Activated naive CD8-positive, alpha-beta T cell treated with anti-CD3 and anti-CD28 coated beads, Interleukin-2, amount 50 U/mL, for 24 hours (primary cell): ENCODE measurements at regions not wholly inside any gene's neighbourhood (a gene's known extent, or its start where the extent isn't known, plus 50 kb on each side); places are given as distances from the start of the nearest gene placed in this dataset.
"Not testable (repeated sequence)": the region's sequence is repeated elsewhere in the genome, so short reads cannot be mapped to it uniquely, and the experiment has no call there.

Experiments
- ATAC-seq: fragments of 150-1000 bp; cut with Tn5 transposase; one replicate; pipeline ENCODE4 v1.10.0; 2021
- DNase-seq: peaks from one replicate; pipeline ENCODE4 v3.0.0; 2021
- H3K27ac Mint-ChIP-seq: one replicate; pipeline ENCODE4 v1.8.0; 2021; ENCODE audit warnings: mild to moderate bottlenecking, mixed read lengths
- H3K27me3 Mint-ChIP-seq: one replicate; pipeline ENCODE4 v1.8.0; 2021; ENCODE audit warnings: mixed read lengths
- H3K36me3 Mint-ChIP-seq: one replicate; pipeline ENCODE4 v1.8.0; 2021; ENCODE audit warnings: low read depth, mixed read lengths
- H3K4me1 Mint-ChIP-seq: one replicate; pipeline ENCODE4 v1.8.0; 2021; ENCODE audit warnings: mixed read lengths
- H3K4me3 Mint-ChIP-seq: one replicate; pipeline ENCODE4 v1.8.0; 2021; ENCODE audit warnings: mild to moderate bottlenecking, moderate library complexity, mixed read lengths
- H3K9me3 Mint-ChIP-seq: one replicate; pipeline ENCODE4 v1.8.0; 2021; ENCODE audit warnings: mixed read lengths

DNA sequence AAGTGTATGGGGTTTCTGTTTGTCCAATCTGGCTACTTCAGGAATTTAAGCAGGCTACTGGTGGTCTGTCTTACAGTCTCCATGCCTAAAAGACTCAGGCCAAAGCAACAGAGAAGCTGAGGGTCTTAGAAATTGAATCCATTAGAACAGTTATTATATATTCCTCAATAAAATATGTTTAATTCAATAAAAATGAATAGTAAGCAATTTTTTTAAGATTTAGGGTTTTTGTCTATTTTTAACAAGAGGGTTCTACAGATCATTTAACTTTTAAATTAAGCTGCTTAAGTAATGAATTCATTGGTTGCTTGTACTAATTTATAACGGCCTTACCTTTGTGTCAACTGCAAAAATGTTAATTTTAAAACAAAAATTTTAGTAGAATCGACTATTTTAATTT lies 832.6 kb upstream of the SLC39A10 start:
- DNase-seq (no peak), ATAC-seq (no peak)
- H3K27ac Mint-ChIP-seq: no peak overlapping the region
- H3K4me1 Mint-ChIP-seq: no peaks in the 10 kb centered on the region
- no peaks in the 10 kb centered on the region for H3K9me3 Mint-ChIP-seq
- no peaks in the 10 kb centered on the region for H3K27me3 Mint-ChIP-seq
- no peaks in the 10 kb centered on the region for H3K36me3 Mint-ChIP-seq
- no peak overlapping the region for H3K4me3 Mint-ChIP-seq

DNA sequence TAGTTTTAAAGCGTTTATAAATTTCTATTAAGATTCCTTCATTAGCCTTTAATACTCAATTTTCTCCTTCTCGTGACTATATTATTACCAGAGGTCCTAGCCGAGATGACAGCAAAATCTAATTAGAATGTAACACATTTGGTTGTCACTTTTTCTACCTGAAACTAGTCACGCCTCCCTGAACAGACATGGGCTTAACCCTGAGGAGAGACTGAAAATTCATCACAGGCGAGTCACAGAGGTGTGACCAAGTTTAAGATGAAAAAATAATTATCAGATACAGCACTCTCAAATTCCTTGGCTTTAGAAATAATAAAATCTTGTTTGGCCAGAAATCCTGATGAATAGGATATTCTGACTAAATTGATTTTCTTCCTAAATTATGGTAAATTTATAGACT lies 834.4 kb upstream of the SLC39A10 start:
- no peaks in the 10 kb centered on the region for H3K36me3 Mint-ChIP-seq
- DNase-seq (no peak), ATAC-seq (no peak)
- no peak overlapping the region for H3K27ac Mint-ChIP-seq
- H3K27me3 Mint-ChIP-seq: no peaks in the 10 kb centered on the region
- no peak overlapping the region for H3K4me3 Mint-ChIP-seq
- no peaks in the 10 kb centered on the region for H3K9me3 Mint-ChIP-seq
- no peaks in the 10 kb centered on the region for H3K4me1 Mint-ChIP-seq

DNA sequence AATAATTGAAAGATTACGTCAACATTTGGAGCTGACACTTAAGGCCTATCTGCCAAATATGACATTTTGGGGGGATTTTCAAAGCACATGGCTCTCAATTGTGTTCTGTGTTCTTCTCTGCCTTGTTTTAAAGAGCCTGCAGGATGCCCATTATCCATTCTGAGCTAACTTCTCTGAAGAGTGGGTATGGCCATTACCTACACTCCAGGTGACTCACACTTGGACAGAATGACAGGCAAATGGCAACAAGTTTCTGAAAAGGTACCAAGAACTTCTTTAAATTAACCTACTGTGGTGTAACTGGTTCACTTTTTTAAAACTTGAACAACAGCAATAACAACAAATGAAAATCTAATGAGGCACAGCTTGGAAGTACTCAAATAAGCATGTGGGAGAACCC lies 834.9 kb upstream of the SLC39A10 start:
- H3K27ac Mint-ChIP-seq: no peak overlapping the region
- DNase-seq (no peak), ATAC-seq (no peak)
- no peaks in the 10 kb centered on the region for H3K36me3 Mint-ChIP-seq
- no peak overlapping the region for H3K4me3 Mint-ChIP-seq
- H3K27me3 Mint-ChIP-seq: no peaks in the 10 kb centered on the region
- no peaks in the 10 kb centered on the region for H3K4me1 Mint-ChIP-seq
- H3K9me3 Mint-ChIP-seq: no peaks in the 10 kb centered on the region

DNA sequence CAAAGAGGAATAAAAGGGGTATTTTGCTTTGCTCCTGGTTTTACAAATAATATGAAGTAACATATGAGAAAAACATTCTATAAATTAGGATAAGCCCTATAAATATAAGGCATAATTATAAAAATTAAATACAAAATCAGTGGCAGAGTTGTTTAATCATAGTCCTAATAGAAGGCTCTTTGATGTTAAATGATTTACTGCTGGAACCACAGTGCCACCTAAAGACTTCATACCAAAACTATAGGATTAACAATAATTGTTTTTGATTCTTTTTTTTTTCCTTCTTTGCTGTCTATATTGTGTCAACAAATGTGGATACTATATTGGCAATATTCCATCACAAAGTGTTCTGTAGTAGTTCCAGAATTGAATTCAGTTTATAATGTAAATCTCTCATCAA lies 837.7 kb upstream of the SLC39A10 start:
- Mint-ChIP-seq H3K27ac (no peak overlapping the region), H3K36me3 (no peaks in the 10 kb centered on the region), H3K4me3 (no peak overlapping the region), H3K9me3 (no peaks in the 10 kb centered on the region), H3K27me3 (no peaks in the 10 kb centered on the region), H3K4me1 (no peaks in the 10 kb centered on the region)
- no peak for ATAC-seq
- no peak for DNase-seq

DNA sequence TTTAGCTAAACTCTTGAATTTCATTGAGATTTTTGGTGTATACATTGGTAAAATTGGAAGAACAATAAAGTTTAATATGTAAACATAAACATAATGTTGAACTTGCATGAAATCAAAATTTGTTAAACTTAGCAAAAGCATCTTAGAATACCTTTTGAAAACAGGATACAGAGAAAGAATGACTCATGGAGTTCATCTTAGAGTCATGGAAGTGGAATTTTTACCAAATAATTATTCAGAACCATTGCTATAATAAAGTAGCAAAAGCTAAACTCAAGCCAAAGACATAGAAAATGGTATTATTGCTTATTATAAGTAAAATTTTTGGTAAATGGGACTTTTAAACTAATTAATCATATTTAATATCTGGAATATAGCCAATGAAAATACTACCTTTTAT lies 841.6 kb upstream of the SLC39A10 start:
- Mint-ChIP-seq H3K4me1 (no peaks in the 10 kb centered on the region), H3K36me3 (no peaks in the 10 kb centered on the region), H3K4me3 (no peak overlapping the region), H3K27me3 (no peaks in the 10 kb centered on the region), H3K27ac (no peak overlapping the region), H3K9me3 (no peaks in the 10 kb centered on the region)
- DNase-seq (no peak), ATAC-seq (no peak)

DNA sequence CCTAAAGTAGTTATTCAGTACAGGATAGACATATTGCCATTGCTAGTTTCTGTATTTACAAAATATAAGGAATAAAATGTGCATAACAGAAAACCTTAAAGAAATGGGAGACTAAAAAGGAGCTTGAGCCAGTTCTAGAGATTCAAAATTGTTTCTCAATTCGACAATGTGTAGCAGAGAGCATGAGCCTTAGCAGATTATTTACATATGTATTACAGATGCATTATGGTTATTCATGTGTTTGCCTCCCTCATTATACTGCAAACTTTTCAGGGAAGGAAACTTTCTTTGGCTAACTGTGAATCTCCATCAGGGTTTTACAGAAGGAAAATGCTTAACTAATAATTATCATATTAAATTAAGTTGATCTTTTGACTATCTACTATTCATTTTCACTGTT lies 854.4 kb upstream of the SLC39A10 start:
- no peak for ATAC-seq
- Mint-ChIP-seq H3K9me3 (peaks cover 5% of the 10 kb centered on the region), H3K4me3 (no peak overlapping the region), H3K36me3 (no peaks in the 10 kb centered on the region), H3K4me1 (no peaks in the 10 kb centered on the region), H3K27me3 (no peaks in the 10 kb centered on the region), H3K27ac (no peak overlapping the region)
- no peak for DNase-seq

DNA sequence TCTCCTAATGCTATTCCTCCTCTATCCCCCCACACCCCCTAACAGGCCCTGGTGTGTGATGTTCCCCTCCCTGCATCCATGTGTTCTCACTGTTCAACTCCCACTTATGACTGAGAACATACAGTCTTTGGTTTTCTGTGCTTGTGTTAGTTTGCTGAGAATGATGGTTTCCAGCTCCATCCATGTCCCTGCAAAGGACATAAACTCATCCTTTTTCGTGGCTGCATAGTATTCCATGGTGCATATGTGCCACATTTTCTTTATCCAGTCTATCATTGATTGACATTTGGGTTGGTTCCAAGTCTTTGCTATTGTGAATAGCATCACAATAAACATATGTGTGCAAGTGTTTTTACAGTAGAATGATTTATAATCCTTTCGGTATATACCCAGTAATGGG lies 870.0 kb upstream of the SLC39A10 start:
- H3K4me1 Mint-ChIP-seq, H3K27ac Mint-ChIP-seq, H3K36me3 Mint-ChIP-seq, ATAC-seq, H3K27me3 Mint-ChIP-seq, H3K4me3 Mint-ChIP-seq, H3K9me3 Mint-ChIP-seq, DNase-seq: not testable (repeated sequence)

DNA sequence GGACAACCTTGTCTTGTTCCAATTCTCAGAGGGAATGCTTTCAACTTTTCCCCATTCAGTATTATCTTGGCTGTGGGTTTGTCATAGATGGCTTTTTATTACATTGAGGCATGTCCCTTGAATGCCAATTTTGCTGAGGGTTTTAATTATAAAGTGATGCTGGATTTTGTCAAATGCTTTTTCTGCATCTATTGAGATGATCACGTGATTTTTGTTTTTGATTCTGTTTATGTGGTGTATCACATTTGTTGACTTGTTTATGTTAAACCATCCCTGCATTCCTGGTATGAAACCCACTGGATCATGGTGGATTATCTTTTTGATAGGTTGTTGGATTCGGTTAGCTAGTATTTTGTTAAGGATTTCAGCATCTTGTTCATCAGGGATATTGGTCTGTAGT lies 885.6 kb upstream of the SLC39A10 start:
- DNase-seq, ATAC-seq, H3K27ac Mint-ChIP-seq, H3K4me1 Mint-ChIP-seq, H3K27me3 Mint-ChIP-seq, H3K4me3 Mint-ChIP-seq, H3K9me3 Mint-ChIP-seq, H3K36me3 Mint-ChIP-seq: not testable (repeated sequence)

DNA sequence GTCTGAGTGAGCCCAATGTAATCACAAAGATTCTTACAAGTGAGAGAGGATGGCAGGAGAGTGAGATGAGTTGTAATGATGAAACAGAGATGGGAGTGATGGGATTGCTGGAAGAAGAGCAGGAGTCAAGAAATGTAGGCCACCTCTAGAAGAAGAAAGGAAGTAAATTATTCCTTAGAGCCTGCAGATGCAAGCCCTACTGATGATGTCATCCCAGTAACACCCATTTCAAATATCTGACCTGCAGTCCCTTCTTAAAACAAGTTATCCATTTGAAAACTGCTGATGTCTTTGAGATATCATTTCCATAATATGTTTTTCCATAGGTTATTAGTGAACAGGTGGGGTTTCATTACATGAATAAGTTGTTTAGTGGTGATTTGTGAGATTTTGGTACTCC lies 888.0 kb upstream of the SLC39A10 start:
- no peak overlapping the region for H3K27ac Mint-ChIP-seq
- no peaks in the 10 kb centered on the region for H3K36me3 Mint-ChIP-seq
- H3K27me3 Mint-ChIP-seq: no peaks in the 10 kb centered on the region
- H3K4me1 Mint-ChIP-seq: no peaks in the 10 kb centered on the region
- peaks cover 7% of the 10 kb centered on the region for H3K9me3 Mint-ChIP-seq
- no peak for DNase-seq
- no peak overlapping the region for H3K4me3 Mint-ChIP-seq
- ATAC-seq: no peak

DNA sequence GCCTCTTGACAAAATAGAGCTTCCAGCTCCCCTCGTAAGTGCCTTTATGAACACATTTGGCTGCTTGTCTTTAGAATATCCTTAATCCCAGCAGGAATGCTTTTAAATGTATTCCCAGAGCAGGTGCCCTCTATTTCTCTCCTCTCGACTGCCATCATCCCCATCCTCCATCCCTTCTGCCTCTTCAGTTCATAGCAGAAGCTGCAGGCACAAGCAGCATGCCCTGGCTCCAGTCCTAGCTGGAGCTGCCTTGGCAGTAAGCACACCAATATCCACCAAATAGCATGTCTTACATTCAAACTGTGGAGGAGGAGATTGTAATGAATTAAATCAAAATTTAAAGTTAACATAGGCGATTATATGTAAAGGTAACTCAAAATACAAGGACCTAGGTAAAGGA lies 891.3 kb upstream of the SLC39A10 start:
- H3K27me3 Mint-ChIP-seq: no peaks in the 10 kb centered on the region
- DNase-seq: no peak
- H3K4me3 Mint-ChIP-seq: no peak overlapping the region
- no peaks in the 10 kb centered on the region for H3K36me3 Mint-ChIP-seq
- H3K4me1 Mint-ChIP-seq: no peaks in the 10 kb centered on the region
- H3K9me3 Mint-ChIP-seq: no peaks in the 10 kb centered on the region
- H3K27ac Mint-ChIP-seq: no peak overlapping the region
- ATAC-seq: no peak

DNA sequence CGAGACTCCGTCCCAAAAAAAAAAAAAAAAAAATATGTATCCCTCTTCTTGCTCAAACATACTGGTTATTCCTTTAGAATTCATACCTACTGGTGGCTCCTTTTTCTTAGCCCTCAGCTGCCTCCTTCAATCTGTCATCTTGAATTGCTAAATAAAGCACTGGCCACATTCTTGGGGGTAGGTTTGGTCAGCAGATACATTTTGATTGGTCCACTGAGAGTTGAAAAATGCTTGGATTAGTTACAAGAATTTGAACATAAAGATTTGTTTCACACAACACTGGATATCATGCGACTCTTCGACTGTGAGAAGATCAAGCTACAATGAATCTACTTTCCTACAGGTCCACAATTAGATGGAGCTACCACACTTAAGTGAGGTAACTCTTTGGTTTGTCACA lies 906.1 kb upstream of the SLC39A10 start:
- Mint-ChIP-seq H3K4me1 (no peaks in the 10 kb centered on the region), H3K27ac (no peak overlapping the region), H3K9me3 (no peaks in the 10 kb centered on the region), H3K4me3 (no peak overlapping the region), H3K36me3 (no peaks in the 10 kb centered on the region), H3K27me3 (no peaks in the 10 kb centered on the region)
- ATAC-seq: no peak
- no peak for DNase-seq

DNA sequence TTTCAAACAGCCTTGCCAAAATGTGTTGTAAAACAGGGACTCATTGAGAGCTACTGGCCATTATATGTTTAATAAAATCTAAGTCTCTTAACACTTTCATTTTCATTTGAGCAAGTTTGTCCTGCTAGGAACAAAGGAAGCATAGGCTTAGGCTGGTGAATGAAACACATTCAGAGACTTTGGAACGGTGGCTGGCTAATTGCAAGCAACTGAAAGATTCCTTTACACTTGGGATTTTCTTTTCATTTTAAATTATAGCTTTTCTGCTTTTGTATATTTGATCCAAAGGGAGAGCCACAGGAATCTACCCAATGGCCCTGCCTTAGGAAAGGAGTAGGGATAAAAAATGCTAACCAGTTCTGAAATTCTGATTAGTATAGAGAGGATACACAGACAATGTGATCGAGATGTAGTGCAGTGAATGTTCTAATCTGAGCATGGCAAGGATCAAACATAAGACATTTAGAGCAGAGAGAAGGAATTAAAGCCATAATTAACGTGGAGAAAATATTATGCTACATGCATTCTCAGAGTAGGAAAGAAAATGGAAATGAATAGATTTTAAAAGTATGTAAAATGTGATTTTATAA lies 911.4 kb upstream of the SLC39A10 start:
- DNase-seq (no peak), ATAC-seq (no peak)
- H3K4me1 Mint-ChIP-seq: no peaks in the 10 kb centered on the region
- no peak overlapping the region for H3K4me3 Mint-ChIP-seq
- H3K27me3 Mint-ChIP-seq: no peaks in the 10 kb centered on the region
- no peak overlapping the region for H3K27ac Mint-ChIP-seq
- no peaks in the 10 kb centered on the region for H3K36me3 Mint-ChIP-seq
- H3K9me3 Mint-ChIP-seq: no peaks in the 10 kb centered on the region

DNA sequence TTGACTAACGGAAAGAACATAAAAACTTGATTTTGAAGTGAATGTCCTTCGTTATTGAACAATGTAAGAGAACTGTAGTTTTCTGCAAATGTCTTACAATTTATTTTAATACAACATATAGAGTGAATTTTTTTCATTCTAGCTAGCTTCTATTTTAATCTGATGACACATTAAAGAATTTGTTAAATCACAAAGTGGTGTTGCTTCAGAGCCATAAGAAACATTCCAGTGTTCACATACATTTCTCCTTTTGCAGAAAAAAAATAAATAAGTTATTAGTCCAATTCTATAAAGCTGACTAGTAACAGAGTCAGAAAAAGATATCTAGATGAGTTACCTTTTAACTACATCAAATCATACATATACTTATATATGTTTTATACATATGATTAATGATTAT lies 914.3 kb upstream of the SLC39A10 start:
- no peaks in the 10 kb centered on the region for H3K27me3 Mint-ChIP-seq

DNA sequence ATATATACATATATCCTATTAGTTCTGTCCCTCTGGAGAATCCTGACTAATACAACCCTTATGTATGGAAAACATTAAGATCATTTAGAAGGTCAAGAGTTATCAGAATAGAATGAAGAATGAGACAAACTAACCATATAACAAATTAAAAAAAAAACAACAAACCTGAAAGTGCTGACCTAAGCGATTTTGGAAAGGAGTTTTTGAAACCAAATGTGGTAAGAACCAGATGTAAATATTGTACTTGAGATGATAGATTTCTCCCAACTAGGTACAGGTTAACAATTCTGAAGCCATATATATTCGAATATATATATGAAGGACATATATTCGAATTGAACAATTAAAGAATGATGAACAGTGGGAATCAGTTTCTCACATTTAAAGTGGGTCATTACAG lies 917.8 kb upstream of the SLC39A10 start:
- H3K27ac Mint-ChIP-seq: no peak overlapping the region
- H3K36me3 Mint-ChIP-seq: no peaks in the 10 kb centered on the region
- H3K4me3 Mint-ChIP-seq: no peak overlapping the region
- no peaks in the 10 kb centered on the region for H3K9me3 Mint-ChIP-seq
- no peaks in the 10 kb centered on the region for H3K4me1 Mint-ChIP-seq
- H3K27me3 Mint-ChIP-seq: no peaks in the 10 kb centered on the region
- ATAC-seq (no peak), DNase-seq (no peak)

More for the DNA sequence above, 914.3 kb upstream of the SLC39A10 start:
- no peaks in the 10 kb centered on the region for H3K9me3 Mint-ChIP-seq
- H3K27ac Mint-ChIP-seq: no peak overlapping the region
- H3K36me3 Mint-ChIP-seq: no peaks in the 10 kb centered on the region
- no peak for DNase-seq
- no peaks in the 10 kb centered on the region for H3K4me1 Mint-ChIP-seq
- ATAC-seq: no peak
- no peak overlapping the region for H3K4me3 Mint-ChIP-seq

DNA sequence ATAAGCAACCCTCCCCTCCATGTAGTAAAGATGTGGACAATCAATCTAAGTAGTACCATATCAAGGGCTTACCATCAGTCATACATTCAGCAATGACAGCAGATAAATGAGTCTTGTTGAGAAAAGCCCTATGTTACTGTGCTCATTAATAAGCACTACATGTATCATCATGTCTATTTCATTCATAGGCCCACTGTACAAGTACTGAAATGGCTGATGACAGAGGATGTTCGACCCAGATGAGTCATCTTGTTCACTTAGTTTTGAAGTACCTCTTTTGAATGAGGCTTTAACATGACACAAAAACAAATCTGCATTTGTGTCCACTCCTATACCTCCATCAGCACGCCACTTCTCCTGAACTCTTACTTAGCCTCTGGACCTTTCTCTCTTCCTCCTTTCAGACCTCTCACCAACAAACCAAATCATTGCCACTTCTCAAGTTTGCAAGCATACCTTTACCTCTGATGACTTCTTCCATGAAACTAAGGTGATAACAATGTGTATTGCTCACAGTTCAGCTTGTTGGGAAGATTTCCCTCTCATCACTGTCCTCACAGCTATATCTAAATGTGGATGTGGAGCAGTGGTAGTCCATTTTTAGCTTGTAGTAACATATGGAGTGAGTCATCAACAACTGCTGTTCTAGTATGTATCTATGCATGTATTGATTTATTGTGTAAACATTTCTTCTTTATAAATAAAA lies 921.0 kb upstream of the SLC39A10 start:
- Mint-ChIP-seq H3K27me3 (no peaks in the 10 kb centered on the region), H3K4me1 (no peaks in the 10 kb centered on the region), H3K9me3 (peaks cover 4% of the 10 kb centered on the region), H3K36me3 (no peaks in the 10 kb centered on the region), H3K4me3 (no peak overlapping the region), H3K27ac (no peak overlapping the region)
- ATAC-seq (no peak), DNase-seq (no peak)

DNA sequence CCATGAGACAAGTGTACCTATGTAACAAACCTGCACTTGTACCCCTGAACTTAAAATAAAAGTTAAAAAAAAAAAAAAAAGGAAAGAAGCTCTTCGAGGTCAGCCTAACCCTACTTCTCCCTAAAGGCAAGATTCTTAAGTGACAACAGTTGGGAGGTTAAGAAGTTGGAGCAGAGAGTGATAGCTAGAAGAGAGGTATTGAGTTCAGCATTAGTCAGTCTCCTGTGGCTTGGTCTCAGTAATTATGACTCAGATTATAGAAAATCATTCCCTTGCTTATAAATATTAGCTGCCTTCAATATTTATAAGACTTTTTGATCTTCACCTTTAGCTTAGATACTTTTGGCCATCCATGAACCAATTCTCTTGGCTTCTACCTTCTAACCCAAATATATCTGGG lies 926.8 kb upstream of the SLC39A10 start:
- no peak overlapping the region for H3K4me3 Mint-ChIP-seq
- H3K4me1 Mint-ChIP-seq: no peaks in the 10 kb centered on the region
- H3K9me3 Mint-ChIP-seq: peaks cover 4% of the 10 kb centered on the region
- DNase-seq (no peak), ATAC-seq (no peak)
- H3K36me3 Mint-ChIP-seq: no peaks in the 10 kb centered on the region
- no peak overlapping the region for H3K27ac Mint-ChIP-seq
- H3K27me3 Mint-ChIP-seq: no peaks in the 10 kb centered on the region
